Caki2 (cell line): ENCODE measurements at regions not wholly inside any gene's neighbourhood (a gene's known extent, or its start where the extent isn't known, plus 50 kb on each side); places are given as distances from the start of the nearest gene placed in this dataset.

Experiments used
- DNase-seq: peaks from one replicate; pipeline ENCODE4 v3.0.0-alpha.2; 2015; ENCODE audit warnings: low read depth
- in situ Hi-C: cut with HindIII; loops from 2 replicates; pipeline ENCODE4 v1.10.0; 2016; ENCODE audit warnings: low sequenced_read_pairs, low pct_unique_long_range_greater_than_20kb, mixed read lengths

- in situ Hi-C loops: no loop called here
- DNase-seq: no peak
Measured at GRCh38 chr10:130485236-130485957, 349.2 kb downstream of the GLRX3 start.

GRCh38 chr10:130485958-130486895 lies 350.0 kb downstream of the GLRX3 start:
- in situ Hi-C loops: no loop called here
- DNase-seq: no peak

GRCh38 chr10:130486906-130487305 lies 350.7 kb downstream of the GLRX3 start:
- in situ Hi-C loops: no loop called here
- no peak for DNase-seq

GRCh38 chr10:130487566-130487965 lies 351.4 kb downstream of the GLRX3 start:
- DNase-seq: no peak
- in situ Hi-C loops: no loop called here

- in situ Hi-C loops: no loop called here
- no peak for DNase-seq
Measured at GRCh38 chr10:130489891-130490290, 353.7 kb downstream of the GLRX3 start.

- in situ Hi-C loops: no loop called here
- no peak for DNase-seq
Measured at GRCh38 chr10:130491011-130491692, 355.0 kb downstream of the GLRX3 start.

GRCh38 chr10:130491693-130492050 lies 355.5 kb downstream of the GLRX3 start:
- peak; percentile 18 for DNase-seq
- in situ Hi-C loops: no loop called here

- in situ Hi-C loops: no loop called here
- DNase-seq: no peak
Measured at GRCh38 chr10:130492266-130492934, 356.2 kb downstream of the GLRX3 start.

- no peak for DNase-seq
- in situ Hi-C loops: no loop called here
Measured at GRCh38 chr10:130493021-130493420, 356.8 kb downstream of the GLRX3 start.

- in situ Hi-C loops: no loop called here
- DNase-seq: no peak
Measured at GRCh38 chr10:130493446-130494145, 357.4 kb downstream of the GLRX3 start.

- DNase-seq: no peak
- in situ Hi-C loops: no loop called here
Measured at GRCh38 chr10:130495116-130495862, 359.1 kb downstream of the GLRX3 start.

GRCh38 chr10:130495891-130496636 lies 359.9 kb downstream of the GLRX3 start:
- in situ Hi-C loops: no loop called here
- no peak for DNase-seq

- DNase-seq: no peak
Measured at GRCh38 chr10:130497056-130498010, 361.1 kb downstream of the GLRX3 start.

GRCh38 chr10:130498042-130498441 lies 361.9 kb downstream of the GLRX3 start:
- in situ Hi-C loops: no loop called here
- no peak for DNase-seq

More at GRCh38 chr10:130497056-130498010, 361.1 kb downstream of the GLRX3 start:
- in situ Hi-C loops: no loop called here

- in situ Hi-C loops: no loop called here
- DNase-seq: no peak
Measured at GRCh38 chr10:130498934-130499333, 362.7 kb downstream of the GLRX3 start.

GRCh38 chr10:130499541-130499940 lies 363.4 kb downstream of the GLRX3 start:
- no peak for DNase-seq
- in situ Hi-C loops: no loop called here
